ENCODE measurements at regions not wholly inside any gene's neighbourhood (a gene's known extent, or its start where the extent isn't known, plus 50 kb on each side); places are given as distances from the start of the nearest gene placed in this dataset.
A peak's percentile ranks its signal among the peaks of the same experiment; 100 is the strongest.

DNA sequence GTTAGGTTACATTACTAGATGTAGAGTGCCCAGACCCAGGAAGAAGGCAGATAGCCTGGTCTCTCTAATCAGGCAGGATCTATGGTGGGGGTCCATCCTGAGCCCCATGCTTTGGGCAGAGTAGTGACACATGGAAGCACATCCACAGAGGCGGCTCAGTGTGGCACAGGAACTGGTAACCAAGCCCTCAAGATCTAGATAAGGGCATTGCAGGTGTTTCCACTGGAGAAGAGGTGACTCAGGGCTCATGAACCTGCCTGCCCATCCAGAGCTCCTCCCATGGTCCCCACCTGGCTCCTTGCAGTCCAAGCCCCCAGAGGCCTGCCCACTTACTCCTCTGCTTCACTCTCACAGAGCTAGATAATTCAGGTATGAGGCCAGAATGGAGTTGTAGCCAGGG, 62.0 kb upstream of the TMEM132E start:
- intact Hi-C loops (cut with DNase I): no loop called here
- Histone ChIP-seq H3K4me1 (no peaks in the 10 kb centered on the region), H3K27me3 (peaks cover 0 to 51% of the 10 kb centered on the region in 2 donors), H3K4me3 (no peak overlapping the region), H3K9me3 (no peaks in the 10 kb centered on the region), H3K27ac (no peak overlapping the region), H3K36me3 (no peaks in the 10 kb centered on the region)
- ATAC-seq: no peak
- no peak for DNase-seq
- TF ChIP-seq, protein P1, sequence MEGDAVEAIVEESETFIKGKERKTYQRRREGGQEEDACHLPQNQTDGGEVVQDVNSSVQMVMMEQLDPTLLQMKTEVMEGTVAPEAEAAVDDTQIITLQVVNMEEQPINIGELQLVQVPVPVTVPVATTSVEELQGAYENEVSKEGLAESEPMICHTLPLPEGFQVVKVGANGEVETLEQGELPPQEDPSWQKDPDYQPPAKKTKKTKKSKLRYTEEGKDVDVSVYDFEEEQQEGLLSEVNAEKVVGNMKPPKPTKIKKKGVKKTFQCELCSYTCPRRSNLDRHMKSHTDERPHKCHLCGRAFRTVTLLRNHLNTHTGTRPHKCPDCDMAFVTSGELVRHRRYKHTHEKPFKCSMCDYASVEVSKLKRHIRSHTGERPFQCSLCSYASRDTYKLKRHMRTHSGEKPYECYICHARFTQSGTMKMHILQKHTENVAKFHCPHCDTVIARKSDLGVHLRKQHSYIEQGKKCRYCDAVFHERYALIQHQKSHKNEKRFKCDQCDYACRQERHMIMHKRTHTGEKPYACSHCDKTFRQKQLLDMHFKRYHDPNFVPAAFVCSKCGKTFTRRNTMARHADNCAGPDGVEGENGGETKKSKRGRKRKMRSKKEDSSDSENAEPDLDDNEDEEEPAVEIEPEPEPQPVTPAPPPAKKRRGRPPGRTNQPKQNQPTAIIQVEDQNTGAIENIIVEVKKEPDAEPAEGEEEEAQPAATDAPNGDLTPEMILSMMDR (IDR thresholded peaks at IDR 0.05): no peak

DNA sequence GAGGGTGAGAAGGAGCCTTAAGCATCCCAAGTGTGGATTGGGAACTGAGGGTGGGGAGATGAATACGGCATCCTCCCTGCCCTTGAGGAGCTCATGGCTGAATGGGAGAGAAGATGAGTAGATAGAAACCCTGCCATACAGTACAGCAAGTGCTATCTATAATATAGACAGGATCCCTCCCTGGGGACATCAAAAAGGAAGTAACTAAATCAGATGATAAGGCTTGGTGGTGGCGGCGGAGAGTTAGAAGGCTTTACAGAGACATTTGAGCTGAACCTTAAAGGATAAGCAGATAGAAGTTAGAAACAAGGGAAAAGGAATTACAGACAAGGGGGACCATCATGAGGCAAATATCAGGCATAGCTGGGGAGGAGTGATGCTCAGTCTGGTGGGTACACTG, 67.5 kb upstream of the TMEM132E start:
- no peak overlapping the region for H3K27ac ChIP-seq
- H3K36me3 ChIP-seq: no peaks in the 10 kb centered on the region
- intact Hi-C loops (cut with DNase I): no loop called here
- TF ChIP-seq, protein P1 (IDR thresholded peaks at IDR 0.05): no peak
- DNase-seq (no peak), ATAC-seq (no peak)
- H3K4me1 ChIP-seq: no peaks in the 10 kb centered on the region
- H3K4me3 ChIP-seq: no peak overlapping the region
- no peaks in the 10 kb centered on the region for H3K9me3 ChIP-seq
- peaks cover 0 to 60% of the 10 kb centered on the region in 2 donors for H3K27me3 ChIP-seq

- no peak for ATAC-seq
- intact Hi-C loops (cut with DNase I): no loop called here
Measured at GRCh38 chr17:34511265-34511664, 68.1 kb upstream of the TMEM132E start.

GRCh38 chr17:34504814-34505484, 74.4 kb upstream of the TMEM132E start:
- Histone ChIP-seq H3K36me3 (no peaks in the 10 kb centered on the region), H3K27ac (no peak overlapping the region), H3K4me1 (no peaks in the 10 kb centered on the region), H3K9me3 (no peaks in the 10 kb centered on the region), H3K27me3 (peaks cover 0 to 89% of the 10 kb centered on the region in 2 donors), H3K4me3 (no peak overlapping the region)
- ATAC-seq: no peak
- intact Hi-C loops (cut with DNase I): no loop called here
- DNase-seq: no peak
- TF ChIP-seq, protein P1 (IDR thresholded peaks at IDR 0.05): no peak

More at GRCh38 chr17:34511265-34511664, 68.1 kb upstream of the TMEM132E start:
- TF ChIP-seq, protein P1 (IDR thresholded peaks at IDR 0.05): no peak
- Histone ChIP-seq H3K4me3 (no peak overlapping the region), H3K9me3 (no peaks in the 10 kb centered on the region), H3K4me1 (no peaks in the 10 kb centered on the region), H3K36me3 (no peaks in the 10 kb centered on the region), H3K27ac (no peak overlapping the region), H3K27me3 (peaks cover 0 to 66% of the 10 kb centered on the region in 2 donors)
- DNase-seq: no peak

GRCh38 chr17:34503528-34504195, 75.7 kb upstream of the TMEM132E start:
- peak in 1 of 4 donors; percentile 35 for DNase-seq

More at GRCh38 chr17:34503528-34504195, 75.7 kb upstream of the TMEM132E start:
- TF ChIP-seq, protein P1 (IDR thresholded peaks at IDR 0.05): no peak
- H3K27ac ChIP-seq: no peak overlapping the region
- H3K36me3 ChIP-seq: no peaks in the 10 kb centered on the region
- no peak overlapping the region for H3K4me3 ChIP-seq
- H3K9me3 ChIP-seq: no peaks in the 10 kb centered on the region
- H3K27me3 ChIP-seq: peaks cover 0 to 86% of the 10 kb centered on the region in 2 donors
- peak; percentile 70 for ATAC-seq
- H3K4me1 ChIP-seq: no peaks in the 10 kb centered on the region
- intact Hi-C loops (cut with DNase I): no loop called here

Measured in left lung (tissue), 4 donors.